ENCODE measurements at regions not wholly inside any gene's neighbourhood (a gene's known extent, or its start where the extent isn't known, plus 50 kb on each side); places are given as distances from the start of the nearest gene placed in this dataset.

DNA sequence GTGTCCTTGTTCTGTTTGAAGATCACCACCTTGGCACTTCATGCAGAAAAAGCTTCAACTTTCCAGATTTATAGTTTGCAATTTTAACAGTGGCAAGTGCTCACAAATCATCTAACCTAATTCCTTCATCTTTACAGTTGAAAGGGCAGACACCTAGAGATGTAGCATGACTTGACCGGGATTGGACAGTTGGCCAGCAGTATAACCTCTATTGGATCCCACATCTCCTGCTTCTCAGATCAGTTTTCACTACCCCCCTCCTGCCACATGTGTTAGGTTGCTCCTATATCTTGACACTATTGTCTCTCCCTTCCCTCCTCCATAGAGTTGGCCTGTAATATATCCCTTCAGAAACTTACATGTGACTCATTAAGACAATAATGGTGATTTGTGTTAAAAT lies 206.0 kb upstream of the SEMA6D start:
- no peak for DNase-seq (ENCODE audit: low spot score)

DNA sequence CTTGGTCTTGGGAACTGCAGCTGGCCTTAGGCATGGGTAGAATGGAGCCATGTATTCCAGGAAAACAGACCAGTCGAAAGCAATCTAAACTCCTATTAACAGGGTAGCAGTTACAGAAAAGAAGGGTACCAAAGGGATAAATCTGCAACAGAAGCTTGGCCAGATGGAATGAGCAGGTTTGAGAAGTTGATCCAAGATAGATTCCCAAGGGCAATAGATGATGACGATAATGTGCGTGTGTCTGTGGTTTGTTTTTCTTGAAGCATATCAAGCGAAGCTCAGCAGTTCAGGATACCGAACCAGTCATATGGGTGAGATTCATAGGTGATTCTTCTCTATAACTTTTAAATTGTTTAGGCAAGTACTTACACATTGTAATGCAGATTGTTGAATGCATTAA lies 203.8 kb upstream of the SEMA6D start:
- DNase-seq (ENCODE audit: low spot score): no peak

DNA sequence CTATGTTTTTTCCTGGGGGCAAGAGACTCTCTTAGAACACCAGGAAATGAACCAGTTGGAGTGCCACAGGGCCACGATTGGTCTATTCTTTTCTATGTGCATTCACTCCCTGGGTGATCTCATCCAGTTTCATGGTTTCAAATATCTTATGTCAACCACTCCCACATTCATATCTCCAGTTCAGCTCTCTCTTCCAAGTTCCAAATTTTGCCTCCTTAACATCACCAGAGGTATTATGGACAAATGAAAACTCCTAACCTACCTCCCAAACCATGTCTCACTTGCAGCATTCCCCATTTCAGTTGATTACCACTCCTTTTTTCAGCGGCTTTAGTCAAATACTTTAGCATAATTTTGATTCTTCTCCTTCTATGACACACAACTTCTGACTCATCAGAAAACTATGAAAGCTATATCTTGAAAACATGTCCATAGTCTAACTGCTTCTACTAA lies 203.1 kb upstream of the SEMA6D start:
- DNase-seq (ENCODE audit: low spot score): no peak

DNA sequence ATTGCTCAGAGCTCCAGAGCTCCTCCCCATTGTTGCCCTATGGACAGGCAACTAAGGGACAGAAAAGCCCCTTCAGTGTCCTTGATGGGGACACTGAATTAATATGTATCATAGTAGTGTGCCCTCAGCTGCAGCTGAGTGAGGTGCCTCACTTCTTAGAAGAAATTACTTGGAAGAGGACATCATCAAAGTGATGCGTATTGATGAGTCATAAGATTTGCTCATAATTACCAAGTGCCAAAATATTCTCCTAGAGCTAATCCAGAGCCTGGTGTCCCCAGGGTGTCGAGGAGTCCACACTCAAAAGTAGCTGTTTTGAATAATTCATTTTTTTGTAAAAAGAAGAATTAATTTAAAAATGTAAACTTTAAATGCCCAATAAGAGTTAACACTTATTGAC lies 200.7 kb upstream of the SEMA6D start:
- no peak for DNase-seq (ENCODE audit: low spot score)

DNA sequence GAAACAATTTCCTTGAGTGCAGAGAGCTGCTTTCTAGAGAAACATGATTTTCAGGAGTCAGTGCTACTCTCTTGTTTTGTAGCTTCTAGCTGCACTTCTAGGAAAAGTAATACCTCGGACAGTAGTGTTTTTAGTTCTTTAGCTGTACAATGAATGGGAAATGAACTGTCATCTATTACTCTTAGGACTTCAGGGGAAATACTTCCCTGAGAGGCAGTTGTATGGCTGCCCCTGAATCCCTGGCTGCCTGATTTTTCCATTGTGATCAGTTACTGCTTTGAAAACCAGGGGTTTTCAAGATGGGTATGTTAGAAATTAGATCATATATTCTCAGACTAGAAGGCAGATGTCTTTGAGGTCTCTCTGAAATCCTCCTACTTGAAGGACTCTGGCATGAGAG lies 200.3 kb upstream of the SEMA6D start:
- DNase-seq (ENCODE audit: low spot score): no peak

DNA sequence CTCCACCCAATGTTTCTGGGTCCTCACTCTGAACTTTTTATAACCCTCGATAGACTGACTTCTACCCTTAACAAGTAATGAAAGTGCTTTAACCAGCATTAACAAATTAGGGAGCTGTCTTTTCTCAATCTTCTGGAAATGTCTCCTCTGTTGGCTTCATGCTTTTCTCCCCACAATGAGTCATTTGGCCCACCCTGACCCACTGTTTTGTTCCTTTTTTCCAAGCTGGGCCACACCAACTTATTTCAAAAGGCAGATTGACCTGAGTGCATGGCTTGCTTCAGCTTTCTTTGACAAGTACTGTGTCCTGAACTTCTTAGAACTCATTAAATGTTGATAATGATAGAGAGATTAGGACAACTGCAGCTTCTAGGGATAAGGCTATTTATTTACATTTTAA lies 199.6 kb upstream of the SEMA6D start:
- DNase-seq (ENCODE audit: low spot score): no peak

DNA sequence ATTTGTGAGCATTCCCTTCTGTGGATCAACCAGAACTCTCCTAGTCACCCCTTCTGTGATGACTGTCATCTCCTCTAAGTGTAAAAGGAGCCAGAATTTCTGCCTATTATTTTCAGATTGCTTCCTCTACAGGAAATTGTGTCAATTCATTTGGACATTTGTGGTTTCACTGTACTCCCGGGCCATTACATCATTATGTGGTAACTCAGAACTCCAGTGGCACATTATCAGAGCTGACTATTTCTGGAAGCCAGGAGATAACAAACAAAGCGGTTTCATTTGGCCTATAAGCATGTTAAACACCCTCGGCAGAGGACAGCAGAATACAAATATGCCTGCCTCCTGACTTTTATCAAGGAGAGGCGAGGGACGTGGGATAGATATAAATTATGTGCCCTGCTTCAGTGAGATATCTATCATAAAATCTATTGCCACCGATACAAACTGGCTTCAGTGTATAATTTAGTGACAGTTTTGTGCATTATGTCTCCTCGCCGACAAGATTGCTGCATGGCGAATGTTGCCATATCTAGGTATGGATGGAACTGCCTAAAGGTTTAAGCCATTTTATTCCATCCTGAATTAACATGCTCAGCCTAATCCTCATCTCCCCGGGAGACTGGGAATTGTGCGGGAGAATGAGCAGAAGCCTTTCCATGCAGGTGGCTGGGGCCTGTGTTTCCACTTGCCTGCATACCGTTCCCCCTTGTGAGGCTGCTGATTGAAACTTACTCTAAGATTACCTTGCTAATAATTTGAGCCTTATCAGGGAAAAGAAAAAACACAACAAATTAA lies 193.4 kb upstream of the SEMA6D start:
- no peak for DNase-seq (ENCODE audit: low spot score)

DNA sequence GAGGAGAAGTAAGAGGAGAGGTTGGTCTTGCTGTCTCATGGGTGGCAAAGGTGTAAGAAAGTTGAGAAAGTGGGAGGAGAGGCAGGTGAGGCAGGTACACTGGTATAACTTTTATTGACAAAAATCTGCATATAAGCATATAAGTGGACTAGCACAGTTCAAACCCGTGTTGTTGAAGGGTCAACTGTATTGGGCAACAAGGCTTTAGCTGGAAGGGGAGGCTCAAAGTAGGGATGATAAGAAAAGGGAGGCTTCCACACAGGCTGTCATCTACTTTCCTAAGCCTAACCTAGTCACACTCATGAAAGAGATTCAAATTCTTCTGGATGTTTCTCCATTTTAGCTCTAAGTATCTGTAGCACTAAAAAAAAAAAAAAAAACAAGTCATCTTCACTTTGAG lies 188.1 kb upstream of the SEMA6D start:
- no peak for DNase-seq (ENCODE audit: low spot score)

DNA sequence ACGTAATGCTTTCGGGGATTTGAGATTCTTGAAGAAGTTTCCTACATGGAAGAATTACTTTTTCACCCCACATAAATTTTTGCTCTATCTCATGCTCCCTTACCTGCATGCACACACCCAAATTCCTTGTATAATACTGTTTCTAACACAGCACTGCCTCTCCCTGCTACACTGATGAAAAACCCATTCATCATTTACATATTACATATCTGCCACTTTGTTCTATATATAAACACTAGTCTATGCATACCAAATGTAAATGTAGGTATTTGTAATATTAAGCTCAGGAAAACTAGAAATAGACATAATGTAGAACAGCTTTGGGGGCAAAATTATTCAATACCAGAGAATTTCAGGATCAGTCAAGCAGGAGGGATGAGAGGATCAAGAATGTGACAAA lies 182.6 kb upstream of the SEMA6D start:
- no peak for DNase-seq (ENCODE audit: low spot score)

DNA sequence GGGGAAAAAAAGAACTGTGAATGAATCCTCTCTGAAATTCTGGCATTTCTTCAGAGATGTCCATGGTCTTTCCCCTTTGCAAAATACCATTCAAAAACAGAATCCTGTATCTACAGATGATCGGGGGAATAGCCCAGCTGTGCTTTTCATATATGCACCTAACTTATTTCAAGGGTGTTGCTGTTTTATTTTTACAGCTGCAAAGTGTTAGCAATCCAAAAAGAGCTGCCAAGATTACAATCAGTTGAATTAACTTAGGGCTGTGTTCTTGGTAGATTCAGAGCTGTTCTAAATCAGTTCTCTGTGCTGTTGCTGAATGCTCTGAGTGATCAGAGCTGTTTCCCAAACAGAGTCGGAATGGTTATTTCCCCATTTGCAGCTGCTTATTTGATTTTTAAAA lies 175.7 kb upstream of the SEMA6D start:
- DNase-seq (ENCODE audit: low spot score): no peak

DNA sequence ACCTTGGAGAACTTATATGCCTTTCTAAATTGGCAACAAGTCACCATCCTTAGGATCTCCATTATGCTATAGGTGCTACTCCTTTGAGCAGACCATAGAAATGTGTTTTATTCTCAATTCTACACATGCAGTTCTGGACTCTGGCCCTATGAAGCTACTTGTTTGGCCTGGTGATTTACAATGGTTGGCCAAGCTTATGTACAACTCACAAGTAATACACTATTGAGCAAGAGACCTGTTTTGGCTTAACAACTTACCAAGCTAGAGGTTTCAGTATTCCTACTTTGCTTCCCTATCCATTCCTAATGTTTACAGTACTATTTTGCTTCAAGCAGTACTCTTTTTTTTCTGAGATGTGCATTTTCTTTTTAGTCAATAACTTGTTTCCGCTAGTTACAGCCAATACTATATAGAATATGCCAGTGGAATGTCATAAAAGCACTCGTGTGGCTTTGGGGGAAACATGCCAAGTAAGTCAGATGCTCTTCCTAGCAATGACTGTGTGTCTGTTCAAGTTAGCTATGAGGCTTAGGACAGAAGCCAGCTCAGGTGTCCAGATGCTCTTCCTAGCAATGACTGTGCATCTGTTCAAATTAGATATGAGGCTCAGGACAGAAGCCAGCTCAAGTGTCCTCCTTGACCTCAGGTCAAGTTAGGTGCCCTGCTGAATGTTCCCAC lies 174.9 kb upstream of the SEMA6D start:
- no peak for DNase-seq (ENCODE audit: low spot score)

DNA sequence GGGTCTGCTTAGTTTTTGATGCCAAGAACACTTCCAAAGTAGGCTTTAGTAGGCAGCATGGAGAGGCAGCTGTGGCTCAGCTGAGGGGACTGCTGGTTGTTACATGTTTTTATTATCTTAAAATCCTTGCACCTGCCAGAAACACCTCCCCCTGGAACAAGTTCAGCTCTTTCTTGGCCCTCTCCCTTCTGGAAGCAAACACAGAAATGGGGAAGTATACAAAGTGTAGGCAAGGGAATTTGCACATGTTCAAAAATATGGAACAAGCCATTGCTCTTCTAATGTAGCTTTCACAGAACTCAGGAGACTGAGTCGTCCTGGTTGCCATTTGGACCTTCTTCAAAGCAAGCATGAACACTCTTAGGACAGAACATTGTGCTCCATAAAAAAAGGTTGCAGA lies 169.1 kb upstream of the SEMA6D start:
- DNase-seq (ENCODE audit: low spot score): no peak

DNA sequence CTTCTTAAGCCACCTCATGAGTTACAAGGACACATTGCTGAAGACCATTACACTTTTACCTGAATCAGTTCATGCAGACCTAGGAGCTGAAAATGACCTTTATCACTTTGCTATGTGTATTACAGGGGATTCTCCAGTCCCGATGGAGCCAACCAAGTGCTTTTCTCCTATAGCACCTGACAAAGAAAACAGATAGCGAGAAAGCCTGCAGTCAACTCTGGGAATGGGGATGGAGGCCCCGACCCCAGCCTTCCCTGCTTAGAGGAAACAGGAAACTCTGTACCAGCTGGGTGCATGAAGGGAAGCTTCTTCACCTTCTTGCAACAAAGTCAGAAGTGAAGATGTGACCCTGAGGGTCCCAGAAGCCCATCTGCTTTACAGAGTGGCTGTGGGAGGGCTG lies 168.3 kb upstream of the SEMA6D start:
- no peak for DNase-seq (ENCODE audit: low spot score)

DNA sequence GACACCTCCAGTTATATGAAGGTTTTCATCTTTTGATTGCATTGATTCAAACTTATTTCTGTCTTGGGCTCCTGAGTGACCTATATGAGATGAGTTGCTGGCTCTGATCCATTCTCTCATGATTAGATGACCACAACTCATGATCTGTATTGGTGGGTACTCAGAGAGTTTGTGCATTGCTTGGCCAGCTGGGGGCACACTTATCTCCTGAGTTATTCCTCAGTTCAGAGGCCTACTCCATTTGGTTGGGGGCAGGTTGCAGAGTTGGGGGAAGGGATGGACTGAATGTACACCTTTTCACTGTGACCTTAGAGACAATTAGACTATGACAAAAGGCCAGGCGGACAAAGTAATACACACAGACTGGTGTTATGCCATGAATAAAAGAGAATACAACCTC lies 166.2 kb upstream of the SEMA6D start:
- no peak for DNase-seq (ENCODE audit: low spot score)

DNA sequence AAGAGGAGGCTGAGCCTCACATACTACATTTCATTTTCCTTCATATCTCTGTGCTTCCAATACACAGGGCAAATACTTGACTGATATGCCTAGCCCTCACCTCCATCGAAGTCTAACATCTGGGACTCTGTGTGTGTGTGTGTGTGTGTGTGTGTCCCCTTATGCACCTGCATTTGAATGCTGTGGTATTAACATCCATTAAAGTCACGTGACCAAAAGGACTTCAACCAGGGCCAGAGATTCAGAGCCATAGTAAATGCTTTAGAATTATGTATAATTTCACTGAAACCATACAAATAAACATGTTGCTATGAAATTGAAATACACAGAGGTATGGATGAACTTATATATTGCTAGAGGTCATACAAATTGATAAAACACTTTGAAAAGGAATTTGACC lies 165.8 kb upstream of the SEMA6D start:
- DNase-seq (ENCODE audit: low spot score): no peak

DNA sequence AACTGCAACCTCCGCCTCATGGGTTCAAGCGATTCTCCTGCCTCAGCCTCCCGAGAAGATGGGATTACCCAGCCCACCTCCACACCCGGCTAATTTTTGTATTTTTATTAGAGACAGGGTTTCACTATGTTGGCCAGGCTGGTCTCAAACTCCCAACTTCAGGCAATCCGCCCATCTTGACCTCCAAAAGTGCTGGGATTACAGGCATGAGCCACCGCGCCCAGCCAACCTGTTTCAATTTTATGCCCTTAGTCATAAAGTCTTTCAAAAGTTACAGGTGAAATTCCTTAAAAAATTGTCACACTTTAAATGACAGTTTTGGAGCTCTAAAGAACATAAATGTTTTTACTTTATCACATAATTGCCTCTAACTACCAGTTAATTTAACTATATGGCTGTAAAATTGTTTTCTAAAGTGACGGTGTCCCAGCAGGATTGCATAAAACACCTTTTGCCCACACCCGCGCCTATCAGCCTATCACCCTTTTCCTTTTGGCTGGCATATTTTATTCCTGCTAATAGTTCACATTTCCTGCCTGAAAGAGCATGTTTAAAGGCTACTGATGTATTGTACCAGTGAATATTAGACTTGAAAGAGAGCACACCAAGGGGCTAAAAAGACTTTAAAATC lies 164.2 kb upstream of the SEMA6D start:
- no peak for DNase-seq (ENCODE audit: low spot score)

DNA sequence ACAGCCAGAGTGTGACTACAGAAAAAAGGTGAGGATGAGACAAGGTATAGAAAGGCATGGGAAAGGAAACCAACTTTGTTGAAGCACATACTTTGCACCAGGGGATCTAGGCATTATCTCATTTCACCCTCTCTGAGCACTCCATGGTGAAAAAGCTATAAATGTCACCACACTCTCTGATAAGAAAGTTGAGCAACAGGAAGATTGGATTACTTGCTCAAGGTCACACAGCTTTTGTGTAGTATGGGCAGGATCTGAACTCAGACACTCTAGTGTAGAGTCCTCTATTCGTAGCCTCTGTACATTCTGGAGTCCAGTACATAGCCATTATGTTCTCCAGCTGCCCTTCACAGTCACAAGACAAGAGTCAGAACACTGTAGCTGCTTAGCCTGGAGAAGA lies 163.4 kb upstream of the SEMA6D start:
- no peak for DNase-seq (ENCODE audit: low spot score)

DNA sequence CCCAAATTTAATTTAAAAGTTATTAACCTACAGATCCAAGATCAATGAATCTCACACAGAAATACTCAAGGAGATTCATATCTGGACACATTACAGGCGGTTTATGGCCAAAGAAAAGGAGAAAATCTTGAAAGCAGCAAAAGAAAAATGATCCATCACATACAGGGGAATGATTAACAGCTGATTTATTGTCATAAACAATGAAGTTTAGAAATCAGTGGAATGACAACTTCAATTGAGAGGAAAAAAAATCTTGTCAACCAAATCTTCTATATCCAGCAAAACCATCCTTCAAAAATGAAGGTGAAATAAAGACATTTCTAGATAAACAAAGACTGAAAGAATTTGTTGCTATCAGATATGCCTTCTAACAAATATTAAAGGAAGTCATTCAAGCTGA lies 156.2 kb upstream of the SEMA6D start:
- no peak for DNase-seq (ENCODE audit: low spot score)

DNA sequence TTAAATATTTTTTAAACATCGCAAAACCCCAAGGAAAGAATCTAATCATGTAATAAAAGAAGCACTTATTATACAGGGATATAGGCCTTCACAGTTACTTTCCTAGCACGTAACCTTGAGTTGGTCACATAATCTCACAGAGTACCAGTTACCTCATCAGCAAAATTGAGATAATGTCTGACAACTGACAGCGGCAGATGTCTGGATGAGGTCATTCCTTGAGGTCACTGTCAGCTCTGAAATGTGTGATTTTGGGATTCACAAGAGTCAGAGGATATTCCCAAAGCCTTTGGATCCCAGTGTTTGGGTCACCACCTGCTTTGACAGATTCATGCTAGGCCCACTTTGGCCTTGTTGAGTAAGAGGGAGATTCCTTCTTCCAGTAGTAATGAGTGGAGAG lies 151.4 kb upstream of the SEMA6D start:
- no peak for DNase-seq (ENCODE audit: low spot score)

DNA sequence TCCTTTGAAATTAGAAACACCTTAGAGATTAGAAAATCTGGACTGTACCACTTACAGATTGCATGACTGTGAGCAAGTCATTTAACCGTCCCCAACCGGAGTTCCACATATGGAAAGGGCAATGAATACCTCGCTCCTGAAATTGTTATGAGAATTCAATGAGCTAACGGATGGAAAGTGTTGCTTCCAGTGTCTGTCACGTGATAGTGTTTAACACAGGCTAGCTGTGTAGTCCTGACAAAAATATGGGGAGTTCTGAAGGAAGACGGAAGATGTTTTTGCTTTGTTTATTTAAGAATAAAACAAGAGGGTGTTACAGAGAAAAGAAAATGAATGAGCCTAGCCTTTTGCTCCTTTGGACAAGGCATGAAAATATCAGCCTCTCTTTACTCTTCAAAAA lies 150.7 kb upstream of the SEMA6D start:
- DNase-seq (ENCODE audit: low spot score): no peak

DNA sequence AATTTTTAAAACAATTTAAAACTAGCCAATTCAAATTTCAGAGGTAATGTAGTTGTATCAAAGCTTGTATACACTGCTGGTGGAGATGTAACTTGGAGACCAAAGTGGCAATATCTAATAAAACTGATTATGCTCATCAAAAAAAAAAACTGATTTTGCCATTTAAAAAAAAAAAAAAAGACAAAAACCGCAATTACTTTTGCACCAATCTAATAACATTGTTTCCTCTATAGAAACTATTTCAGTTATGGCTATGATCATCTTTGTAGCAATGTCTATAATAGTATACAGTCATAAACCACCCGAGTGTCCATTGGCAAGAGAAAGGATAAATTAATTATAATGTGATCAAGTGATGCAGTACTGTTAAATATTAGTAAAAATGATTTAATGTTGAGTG lies 149.3 kb upstream of the SEMA6D start:
- no peak for DNase-seq (ENCODE audit: low spot score)

DNA sequence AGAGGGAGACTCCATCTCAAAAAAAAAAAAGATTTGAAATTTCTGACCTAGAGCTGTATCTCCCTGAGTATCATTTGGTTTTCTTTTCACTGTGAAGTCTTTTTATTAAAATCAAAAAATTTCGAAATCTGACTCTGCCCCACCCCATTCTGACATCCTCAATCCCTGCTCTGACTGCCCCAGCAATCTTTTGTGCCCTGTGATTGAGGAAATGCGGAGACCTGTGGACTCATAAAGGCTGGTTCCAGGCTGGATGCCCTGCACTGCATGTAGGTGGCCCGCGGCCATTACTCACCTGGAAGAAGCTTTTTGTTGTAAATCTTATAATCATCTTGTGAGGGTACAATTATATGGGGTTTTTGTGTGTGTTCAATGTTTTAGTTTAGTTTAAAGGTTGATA lies 147.3 kb upstream of the SEMA6D start:
- DNase-seq (ENCODE audit: low spot score): no peak

DNA sequence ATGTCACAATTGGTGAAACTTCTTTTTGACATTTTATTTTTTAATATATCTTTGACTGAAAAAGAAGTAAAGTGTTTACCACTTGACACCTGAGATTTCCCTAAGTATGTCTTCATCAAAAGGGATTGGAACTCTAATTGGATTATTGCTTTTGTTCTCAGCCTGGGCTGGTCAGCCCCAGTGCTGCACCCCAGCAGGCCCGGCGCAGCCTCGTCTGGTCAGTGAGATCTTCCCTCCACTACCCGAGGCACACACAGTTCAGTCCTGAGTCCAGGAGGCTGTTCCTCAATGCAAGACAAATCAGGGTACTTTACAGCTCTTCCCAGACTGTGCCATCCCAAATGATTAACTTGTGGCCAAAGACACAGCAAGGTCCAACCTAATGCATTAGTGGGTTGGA lies 146.9 kb upstream of the SEMA6D start:
- DNase-seq (ENCODE audit: low spot score): no peak

Data from LoVo (cell line).